Cardiac fibroblast (primary cell): ENCODE measurements at regions not wholly inside any gene's neighbourhood (a gene's known extent, or its start where the extent isn't known, plus 50 kb on each side); places are given as distances from the start of the nearest gene placed in this dataset.

Source experiments
- DNase-seq, 2 donors: peaks; one replicate each; pipeline versions ENCODE4 v3.0.0 to v3.0.0-alpha.2; 2010; ENCODE audit warnings: low read depth in 2 of 2
- H3K4me3 ChIP-seq, 2 donors: replicated peaks in 1 of 2; 1 replicate in 1 of 2; 2 replicates in 1 of 2; pipeline ENCODE4 v1.5.1; 2011; ENCODE audit warnings: low read depth in 2 of 2, low read length in 2 of 2, mild to moderate bottlenecking in 2 of 2, moderate library complexity in 1 of 2
- TF ChIP-seq, protein P1 (sequence below): IDR thresholded peaks from one replicate; pipeline ENCODE4 v1.5.1; 2011; ENCODE audit warnings: low read depth, mild to moderate bottlenecking, low read length, inconsistent platforms

DNA sequence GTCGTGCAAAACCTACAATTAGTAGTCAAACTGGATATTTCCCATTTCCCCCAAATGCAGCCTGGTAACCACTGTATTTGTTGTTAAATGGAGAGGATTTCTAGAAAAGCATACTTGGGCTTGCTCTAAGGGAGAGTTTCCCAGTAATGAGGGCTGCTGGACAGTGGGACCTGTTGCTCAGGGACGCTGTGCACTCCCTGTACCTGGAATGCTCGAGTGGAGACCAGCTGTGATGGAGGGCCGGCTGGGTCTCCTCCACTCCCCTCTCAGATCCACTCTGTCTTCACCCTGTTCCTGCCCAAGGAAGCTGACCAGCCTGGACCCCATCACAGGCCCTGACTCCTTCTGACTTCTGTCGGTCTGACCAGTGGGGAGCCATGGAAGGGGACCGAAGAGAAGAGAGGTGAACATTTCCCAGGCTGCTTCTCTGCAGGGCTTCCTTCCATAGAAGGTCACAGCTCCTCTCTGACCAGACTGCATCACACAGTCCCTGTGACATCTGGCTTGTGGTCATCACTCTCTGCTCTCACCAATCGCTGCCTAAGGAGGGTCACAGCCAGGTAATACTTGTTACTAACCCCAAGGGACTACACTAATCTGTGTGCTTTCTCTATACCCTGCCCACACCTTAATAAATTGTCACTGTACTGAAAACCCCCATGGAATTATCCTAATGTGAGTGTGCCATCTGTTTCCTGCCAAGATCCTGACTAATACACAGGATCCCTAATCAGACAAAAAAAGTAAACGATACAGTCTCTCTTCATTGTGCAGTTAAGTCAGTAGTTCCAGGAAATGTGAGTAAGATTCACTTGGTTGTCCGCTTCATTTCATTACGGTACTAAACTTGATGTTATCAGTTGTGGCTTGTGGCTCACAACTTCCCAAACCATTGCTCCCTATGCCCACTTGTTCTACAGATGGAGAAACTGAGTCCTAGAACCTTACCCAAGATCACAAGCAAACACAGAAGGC lies 102.4 kb downstream of the CCT6B start:
- DNase-seq: no peak
- TF ChIP-seq, protein P1, sequence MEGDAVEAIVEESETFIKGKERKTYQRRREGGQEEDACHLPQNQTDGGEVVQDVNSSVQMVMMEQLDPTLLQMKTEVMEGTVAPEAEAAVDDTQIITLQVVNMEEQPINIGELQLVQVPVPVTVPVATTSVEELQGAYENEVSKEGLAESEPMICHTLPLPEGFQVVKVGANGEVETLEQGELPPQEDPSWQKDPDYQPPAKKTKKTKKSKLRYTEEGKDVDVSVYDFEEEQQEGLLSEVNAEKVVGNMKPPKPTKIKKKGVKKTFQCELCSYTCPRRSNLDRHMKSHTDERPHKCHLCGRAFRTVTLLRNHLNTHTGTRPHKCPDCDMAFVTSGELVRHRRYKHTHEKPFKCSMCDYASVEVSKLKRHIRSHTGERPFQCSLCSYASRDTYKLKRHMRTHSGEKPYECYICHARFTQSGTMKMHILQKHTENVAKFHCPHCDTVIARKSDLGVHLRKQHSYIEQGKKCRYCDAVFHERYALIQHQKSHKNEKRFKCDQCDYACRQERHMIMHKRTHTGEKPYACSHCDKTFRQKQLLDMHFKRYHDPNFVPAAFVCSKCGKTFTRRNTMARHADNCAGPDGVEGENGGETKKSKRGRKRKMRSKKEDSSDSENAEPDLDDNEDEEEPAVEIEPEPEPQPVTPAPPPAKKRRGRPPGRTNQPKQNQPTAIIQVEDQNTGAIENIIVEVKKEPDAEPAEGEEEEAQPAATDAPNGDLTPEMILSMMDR: no peak
- H3K4me3 ChIP-seq: no peak overlapping the region

DNA sequence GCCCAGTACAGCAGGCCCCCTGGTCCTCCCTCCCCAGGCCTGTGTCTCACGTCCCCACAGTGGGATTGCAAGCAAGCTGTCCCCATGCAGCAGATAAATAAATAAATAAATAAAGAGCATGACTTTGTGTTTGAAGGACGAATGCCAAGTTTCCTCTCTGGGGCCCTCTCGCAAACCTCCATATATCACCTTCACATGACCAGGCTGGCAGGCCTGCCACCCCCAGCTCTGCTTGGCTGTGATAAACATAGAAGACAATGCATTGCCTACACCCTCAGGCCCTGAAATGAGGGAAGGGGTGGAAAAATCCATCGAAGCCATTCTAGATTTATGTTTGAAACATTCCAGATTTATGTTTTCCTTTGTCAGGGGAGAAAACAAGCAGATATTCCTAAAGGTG lies 107.3 kb downstream of the CCT6B start:
- H3K4me3 ChIP-seq: no peak overlapping the region
- TF ChIP-seq, protein P1: no peak
- DNase-seq: no peak

DNA sequence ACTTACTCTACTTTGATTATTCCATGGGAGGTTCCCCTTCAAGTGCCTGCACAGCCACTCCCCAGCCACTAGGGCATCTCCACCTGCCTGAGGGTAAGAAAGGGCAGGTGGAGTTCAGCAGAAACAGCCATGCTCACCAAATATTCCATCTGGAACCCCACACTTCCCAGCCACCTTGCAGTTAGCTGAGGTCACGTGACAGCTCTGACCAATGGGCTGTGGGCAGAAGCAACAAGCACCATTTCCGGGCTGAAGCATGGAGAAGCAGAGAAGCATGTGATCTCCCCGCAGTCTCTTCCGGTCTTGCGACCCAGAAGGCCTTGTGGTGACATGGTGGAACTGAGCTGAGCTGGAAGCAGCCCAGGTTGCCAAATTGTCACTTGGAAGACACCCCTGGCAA lies 108.6 kb downstream of the CCT6B start:
- TF ChIP-seq, protein P1: no peak
- H3K4me3 ChIP-seq: no peak overlapping the region
- no peak for DNase-seq

DNA sequence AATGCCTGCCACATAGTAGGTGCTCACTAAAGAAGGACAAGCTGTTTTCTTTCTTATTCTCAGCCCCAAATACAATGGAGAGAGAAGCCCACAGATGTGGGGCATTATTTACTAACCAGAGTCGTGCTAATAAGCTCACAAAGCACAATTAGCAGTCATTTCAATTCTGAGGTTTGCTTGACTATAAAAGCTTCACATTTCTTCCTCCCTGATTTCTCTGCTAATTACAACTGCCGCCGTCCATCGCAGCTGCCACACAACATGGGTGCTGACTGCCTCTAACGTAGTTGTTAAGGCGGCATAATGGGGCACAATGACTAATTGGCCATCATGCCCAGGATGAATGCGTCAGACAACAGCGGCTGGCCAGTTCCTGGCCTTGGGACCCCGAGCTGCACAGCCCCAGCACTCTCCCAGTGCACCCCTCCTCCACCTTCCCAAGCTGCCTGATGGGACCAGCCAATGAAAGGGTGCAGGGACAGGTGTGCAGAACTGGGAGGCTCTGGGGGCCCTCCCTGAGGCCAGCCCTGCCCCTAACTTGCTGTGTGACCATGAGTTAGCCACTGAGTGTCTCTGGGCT lies 109.2 kb downstream of the CCT6B start:
- DNase-seq: no peak
- H3K4me3 ChIP-seq: no peak overlapping the region
- TF ChIP-seq, protein P1: no peak

DNA sequence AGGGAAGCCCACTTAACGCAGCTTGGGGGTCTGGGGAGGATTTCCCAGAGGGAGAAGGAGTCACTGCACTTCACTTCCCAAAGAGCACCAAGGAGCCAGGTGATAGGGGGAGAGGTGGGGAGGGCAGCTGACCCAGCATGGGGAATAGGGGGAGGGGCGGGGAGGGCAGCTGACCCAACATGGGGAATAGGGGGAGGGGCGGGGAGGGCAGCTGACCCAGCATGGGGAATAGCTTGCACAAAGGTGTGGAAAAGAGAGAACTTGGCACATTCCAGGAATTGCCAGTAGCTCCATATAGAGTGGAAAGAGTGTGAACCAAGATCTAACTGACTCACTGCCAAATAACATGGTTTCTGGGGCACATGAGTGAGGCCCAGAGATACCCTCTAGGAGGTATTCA lies 110.3 kb downstream of the CCT6B start:
- no peak overlapping the region for H3K4me3 ChIP-seq
- TF ChIP-seq, protein P1: no peak
- DNase-seq: no peak

DNA sequence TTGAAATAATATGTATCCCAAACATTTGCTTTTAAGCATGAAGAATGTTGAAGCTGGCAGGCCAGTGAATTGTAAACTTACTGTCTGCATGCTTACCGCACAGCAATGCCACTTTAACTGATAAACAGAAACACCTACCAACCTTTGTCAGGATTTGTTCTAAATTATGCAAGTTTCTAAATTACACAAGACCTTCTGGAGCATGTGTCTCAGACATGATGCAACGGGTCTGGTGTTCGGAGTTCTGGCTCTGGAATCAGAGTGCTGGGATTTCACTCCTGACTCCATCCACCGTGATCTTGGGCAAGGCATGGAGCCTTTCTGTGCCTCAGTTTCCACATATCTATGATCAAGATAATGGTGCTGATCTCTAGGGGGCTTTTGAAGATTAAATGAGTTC lies 111.2 kb downstream of the CCT6B start:
- TF ChIP-seq, protein P1: no peak
- no peak overlapping the region for H3K4me3 ChIP-seq
- DNase-seq: no peak
